ENCODE measurements at regions not wholly inside any gene's neighbourhood (a gene's known extent, or its start where the extent isn't known, plus 50 kb on each side); places are given as distances from the start of the nearest gene placed in this dataset.

GRCh38 chr5:56345352-56345751 lies 112.2 kb upstream of the ANKRD55 start:
- no peaks in the 10 kb centered on the region for H3K27me3 Mint-ChIP-seq (ENCODE audit: low read depth in 3 of 3)
- intact Hi-C loops (cut with micrococcal nuclease): no loop called here
- no peak overlapping the region for H3K27ac Mint-ChIP-seq
- no peak overlapping the region for H3K4me3 ChIP-seq (replicated peaks in 1 of 3; ENCODE audit: low read depth in 2 of 3, low read length in 3 of 3)
- H3K9me3 ChIP-seq (replicated peaks in 1 of 2; ENCODE audit: control insufficient read depth in 1 of 2, insufficient read depth in 1 of 2, low read length in 2 of 2): no peaks in the 10 kb centered on the region
- H4K20me1 ChIP-seq (ENCODE audit: insufficient read depth, low read length): no peaks in the 10 kb centered on the region
- H3K27ac ChIP-seq (ENCODE audit: low read depth in 1 of 2, low read length in 2 of 2): no peak overlapping the region
- no peak overlapping the region for H3K4me3 Mint-ChIP-seq
- no peak for TF ChIP-seq CTCF (IDR thresholded peaks at IDR 0.05)
- no peaks in the 10 kb centered on the region for H3K36me3 ChIP-seq (replicated peaks in 1 of 2; ENCODE audit: control insufficient read depth in 1 of 2, insufficient read depth in 2 of 2, low read length in 2 of 2)
- peaks cover 18 to 22% of the 10 kb centered on the region in 2 donors for H3K4me1 ChIP-seq (ENCODE audit: control insufficient read depth in 1 of 2, insufficient read depth in 2 of 2, low read length in 2 of 2)
- no peak overlapping the region for H2AFZ ChIP-seq (ENCODE audit: insufficient read depth, low read depth, low read length, poor library complexity, severe bottlenecking)
- no peak overlapping the region for H3K9ac ChIP-seq (ENCODE audit: insufficient read depth, low read length, poor library complexity, severe bottlenecking)
- H3K4me2 ChIP-seq (replicated peaks; ENCODE audit: extremely low read depth, low read length, poor library complexity, severe bottlenecking): no peak overlapping the region
- no peaks in the 10 kb centered on the region for H3K36me3 Mint-ChIP-seq
- peaks cover 22% of the 10 kb centered on the region for H3K4me1 Mint-ChIP-seq
- peaks cover 0 to 11% (median 3%) of the 10 kb centered on the region in 7 donors for H3K9me3 Mint-ChIP-seq
- no peak for DNase-seq
- H3K79me2 ChIP-seq (ENCODE audit: insufficient read depth, low read length): no peaks in the 10 kb centered on the region
- no peaks in the 10 kb centered on the region for H3K27me3 ChIP-seq (ENCODE audit: control insufficient read depth in 2 of 2, insufficient read depth in 2 of 2, low read length in 2 of 2)

- no peak overlapping the region for H3K4me3 ChIP-seq (replicated peaks in 1 of 3; ENCODE audit: low read depth in 2 of 3, low read length in 3 of 3)
- TF ChIP-seq CTCF (IDR thresholded peaks at IDR 0.05): no peak
- intact Hi-C loops (cut with micrococcal nuclease): no loop called here
- no peak overlapping the region for H2AFZ ChIP-seq (ENCODE audit: insufficient read depth, low read depth, low read length, poor library complexity, severe bottlenecking)
- Mint-ChIP-seq H3K36me3 (no peaks in the 10 kb centered on the region), H3K9me3 (peaks cover 0 to 11% (median 3%) of the 10 kb centered on the region in 7 donors), H3K27ac (no peak overlapping the region), H3K27me3 (ENCODE audit: low read depth in 3 of 3) (no peaks in the 10 kb centered on the region), H3K4me1 (peaks cover 15% of the 10 kb centered on the region), H3K4me3 (no peak overlapping the region)
- no peaks in the 10 kb centered on the region for H3K27me3 ChIP-seq (ENCODE audit: control insufficient read depth in 2 of 2, insufficient read depth in 2 of 2, low read length in 2 of 2)
- peaks cover 11 to 14% of the 10 kb centered on the region in 2 donors for H3K4me1 ChIP-seq (ENCODE audit: control insufficient read depth in 1 of 2, insufficient read depth in 2 of 2, low read length in 2 of 2)
- no peak overlapping the region for H3K9ac ChIP-seq (ENCODE audit: insufficient read depth, low read length, poor library complexity, severe bottlenecking)
- no peaks in the 10 kb centered on the region for H3K9me3 ChIP-seq (replicated peaks in 1 of 2; ENCODE audit: control insufficient read depth in 1 of 2, insufficient read depth in 1 of 2, low read length in 2 of 2)
- H3K79me2 ChIP-seq (ENCODE audit: insufficient read depth, low read length): no peaks in the 10 kb centered on the region
- H3K4me2 ChIP-seq (replicated peaks; ENCODE audit: extremely low read depth, low read length, poor library complexity, severe bottlenecking): no peak overlapping the region
- no peak overlapping the region for H3K27ac ChIP-seq (ENCODE audit: low read depth in 1 of 2, low read length in 2 of 2)
- no peak for DNase-seq
- H4K20me1 ChIP-seq (ENCODE audit: insufficient read depth, low read length): no peaks in the 10 kb centered on the region
- no CpG with 5 or more reads among the region's 1 CpG for WGBS (ENCODE audit: insufficient coverage)
- no peaks in the 10 kb centered on the region for H3K36me3 ChIP-seq (replicated peaks in 1 of 2; ENCODE audit: control insufficient read depth in 1 of 2, insufficient read depth in 2 of 2, low read length in 2 of 2)
These were observed 111.5 kb upstream of the ANKRD55 start for GRCh38 chr5:56344594-56344993.
